ENCODE measurements at regions not wholly inside any gene's neighbourhood (a gene's known extent, or its start where the extent isn't known, plus 50 kb on each side); places are given as distances from the start of the nearest gene placed in this dataset.

DNA sequence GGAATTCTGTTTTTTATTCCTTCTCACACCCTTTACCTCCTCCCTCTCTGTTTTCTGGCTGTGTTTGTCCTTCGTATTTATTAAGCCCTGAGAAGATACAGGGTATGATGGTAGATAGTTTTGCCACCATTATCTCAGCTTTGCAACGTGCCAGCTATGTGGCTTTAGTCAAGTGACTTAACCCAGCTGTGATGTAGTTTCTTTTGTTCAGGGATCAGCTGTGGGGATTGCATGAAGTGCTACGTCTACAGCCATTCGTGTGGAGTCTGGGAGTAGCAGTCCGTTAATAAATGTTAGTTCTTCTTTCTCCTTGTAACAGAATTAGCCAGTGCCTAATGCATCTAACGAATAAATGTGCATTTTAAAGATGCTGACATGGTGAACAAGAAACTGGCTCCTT, 128.4 kb downstream of the HAPSTR1 start:
- Histone ChIP-seq H3K9me3 (ENCODE audit: low read length) (no peaks in the 10 kb centered on the region), H4K20me1 (ENCODE audit: insufficient read depth, low read depth, low read length) (no peaks in the 10 kb centered on the region), H3K9ac (ENCODE audit: low read length) (no peak overlapping the region), H3K27me3 (ENCODE audit: low read length) (no peaks in the 10 kb centered on the region), H3K4me1 (ENCODE audit: low read length) (no peaks in the 10 kb centered on the region), H3K79me2 (ENCODE audit: low read length) (no peaks in the 10 kb centered on the region), H3K4me2 (ENCODE audit: low read depth, low read length, poor library complexity, severe bottlenecking) (no peak overlapping the region), H2AFZ (ENCODE audit: low read length) (no peak overlapping the region), H3K36me3 (ENCODE audit: insufficient read depth, low read length) (no peaks in the 10 kb centered on the region), H3K27ac (ENCODE audit: low read length) (no peak overlapping the region), H3K4me3 (ENCODE audit: low read length) (no peak overlapping the region), H3K9me2 (replicated peaks; ENCODE audit: insufficient read depth, low read length) (no peaks in the 10 kb centered on the region)
- no peak for DNase-seq

- no peaks in the 10 kb centered on the region for H3K9me3 ChIP-seq (ENCODE audit: low read length)
- no peaks in the 10 kb centered on the region for H3K79me2 ChIP-seq (ENCODE audit: low read length)
- H3K27me3 ChIP-seq (ENCODE audit: low read length): no peaks in the 10 kb centered on the region
- DNase-seq: peak; percentile 71
- no peak overlapping the region for H3K9ac ChIP-seq (ENCODE audit: low read length)
- H3K27ac ChIP-seq (ENCODE audit: low read length): no peak overlapping the region
- H3K4me2 ChIP-seq (ENCODE audit: low read depth, low read length, poor library complexity, severe bottlenecking): no peak overlapping the region
- no peaks in the 10 kb centered on the region for H3K9me2 ChIP-seq (replicated peaks; ENCODE audit: insufficient read depth, low read length)
- H4K20me1 ChIP-seq (ENCODE audit: insufficient read depth, low read depth, low read length): no peaks in the 10 kb centered on the region
- H2AFZ ChIP-seq (ENCODE audit: low read length): no peak overlapping the region
- no peaks in the 10 kb centered on the region for H3K4me1 ChIP-seq (ENCODE audit: low read length)
- H3K4me3 ChIP-seq (ENCODE audit: low read length): no peak overlapping the region
- H3K36me3 ChIP-seq (ENCODE audit: insufficient read depth, low read length): no peaks in the 10 kb centered on the region
Observed at GRCh38 chr16:9225527-9226316, 134.3 kb downstream of the HAPSTR1 start.

DNA sequence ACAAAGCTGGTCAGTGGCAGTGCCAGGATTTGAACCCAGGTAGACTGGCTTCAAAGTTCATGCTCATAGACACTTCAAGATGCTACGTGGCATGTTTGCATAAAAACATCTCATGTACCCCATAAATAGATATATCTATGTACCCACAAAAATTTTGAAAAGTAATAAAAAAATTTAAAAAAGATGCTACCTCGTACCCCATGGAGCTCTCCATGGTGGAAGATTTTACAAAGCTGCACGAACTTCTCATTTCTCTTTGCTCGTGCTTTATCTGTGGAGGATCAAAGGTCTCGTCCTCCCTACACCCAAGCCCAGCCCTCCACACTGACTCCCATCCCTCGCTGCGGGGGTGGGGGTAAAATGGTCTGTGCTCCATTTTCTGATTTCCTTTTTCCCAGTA, 135.5 kb downstream of the HAPSTR1 start:
- no peaks in the 10 kb centered on the region for H4K20me1 ChIP-seq (ENCODE audit: insufficient read depth, low read depth, low read length)
- H3K9me2 ChIP-seq (replicated peaks; ENCODE audit: insufficient read depth, low read length): no peaks in the 10 kb centered on the region
- no peak overlapping the region for H3K4me3 ChIP-seq (ENCODE audit: low read length)
- H3K79me2 ChIP-seq (ENCODE audit: low read length): no peaks in the 10 kb centered on the region
- no peaks in the 10 kb centered on the region for H3K36me3 ChIP-seq (ENCODE audit: insufficient read depth, low read length)
- no peak overlapping the region for H3K4me2 ChIP-seq (ENCODE audit: low read depth, low read length, poor library complexity, severe bottlenecking)
- H3K9me3 ChIP-seq (ENCODE audit: low read length): no peaks in the 10 kb centered on the region
- H3K4me1 ChIP-seq (ENCODE audit: low read length): no peaks in the 10 kb centered on the region
- no peak for DNase-seq
- no peaks in the 10 kb centered on the region for H3K27me3 ChIP-seq (ENCODE audit: low read length)
- no peak overlapping the region for H3K27ac ChIP-seq (ENCODE audit: low read length)
- no peak overlapping the region for H3K9ac ChIP-seq (ENCODE audit: low read length)
- no peak overlapping the region for H2AFZ ChIP-seq (ENCODE audit: low read length)

- no peak overlapping the region for H3K4me3 ChIP-seq (ENCODE audit: low read length)
- DNase-seq: no peak
- H3K9me3 ChIP-seq (ENCODE audit: low read length): no peaks in the 10 kb centered on the region
- H3K36me3 ChIP-seq (ENCODE audit: insufficient read depth, low read length): no peaks in the 10 kb centered on the region
- no peak overlapping the region for H3K9ac ChIP-seq (ENCODE audit: low read length)
- no peaks in the 10 kb centered on the region for H3K9me2 ChIP-seq (replicated peaks; ENCODE audit: insufficient read depth, low read length)
- no peaks in the 10 kb centered on the region for H3K27me3 ChIP-seq (ENCODE audit: low read length)
- no peaks in the 10 kb centered on the region for H3K4me1 ChIP-seq (ENCODE audit: low read length)
- no peak overlapping the region for H3K4me2 ChIP-seq (ENCODE audit: low read depth, low read length, poor library complexity, severe bottlenecking)
- H3K27ac ChIP-seq (ENCODE audit: low read length): no peak overlapping the region
- no peak overlapping the region for H2AFZ ChIP-seq (ENCODE audit: low read length)
- no peaks in the 10 kb centered on the region for H3K79me2 ChIP-seq (ENCODE audit: low read length)
- H4K20me1 ChIP-seq (ENCODE audit: insufficient read depth, low read depth, low read length): no peaks in the 10 kb centered on the region
Observed at GRCh38 chr16:9231039-9231438, 139.6 kb downstream of the HAPSTR1 start.

- no peaks in the 10 kb centered on the region for H3K4me1 ChIP-seq (ENCODE audit: low read length)
- H3K36me3 ChIP-seq (ENCODE audit: insufficient read depth, low read length): no peaks in the 10 kb centered on the region
- H3K9ac ChIP-seq (ENCODE audit: low read length): no peak overlapping the region
- no peak overlapping the region for H3K4me3 ChIP-seq (ENCODE audit: low read length)
- H4K20me1 ChIP-seq (ENCODE audit: insufficient read depth, low read depth, low read length): no peaks in the 10 kb centered on the region
- no peak overlapping the region for H3K4me2 ChIP-seq (ENCODE audit: low read depth, low read length, poor library complexity, severe bottlenecking)
- no peak for DNase-seq
- no peak overlapping the region for H2AFZ ChIP-seq (ENCODE audit: low read length)
- H3K9me3 ChIP-seq (ENCODE audit: low read length): no peaks in the 10 kb centered on the region
- no peaks in the 10 kb centered on the region for H3K9me2 ChIP-seq (replicated peaks; ENCODE audit: insufficient read depth, low read length)
- no peak overlapping the region for H3K27ac ChIP-seq (ENCODE audit: low read length)
- no peaks in the 10 kb centered on the region for H3K79me2 ChIP-seq (ENCODE audit: low read length)
- H3K27me3 ChIP-seq (ENCODE audit: low read length): no peaks in the 10 kb centered on the region
Observed at GRCh38 chr16:9232102-9232770, 140.8 kb downstream of the HAPSTR1 start.

DNA sequence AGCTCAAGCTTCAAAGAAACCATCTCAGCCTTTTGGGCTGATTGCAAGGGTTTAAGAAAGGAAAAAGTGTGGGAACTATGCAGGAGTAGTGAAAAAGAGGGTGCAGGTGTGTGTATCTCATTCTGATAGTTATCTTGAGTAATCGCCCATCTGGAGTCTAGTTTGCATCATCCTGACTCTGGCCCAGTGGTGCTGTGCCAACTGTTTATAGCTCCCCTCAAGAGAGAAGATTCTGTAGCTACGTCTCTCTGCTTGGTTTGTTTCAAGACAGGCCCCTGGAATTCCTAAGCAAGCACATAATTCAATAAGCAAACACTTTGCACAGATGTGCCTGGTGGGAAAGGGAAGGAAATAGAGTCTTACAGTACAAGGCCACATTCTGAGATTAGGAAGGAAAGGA, 144.4 kb downstream of the HAPSTR1 start:
- DNase-seq: no peak
- Histone ChIP-seq H3K4me2 (ENCODE audit: low read depth, low read length, poor library complexity, severe bottlenecking) (no peak overlapping the region), H3K4me3 (ENCODE audit: low read length) (no peak overlapping the region), H3K27ac (ENCODE audit: low read length) (no peak overlapping the region), H3K9me2 (replicated peaks; ENCODE audit: insufficient read depth, low read length) (no peaks in the 10 kb centered on the region), H3K9me3 (ENCODE audit: low read length) (no peaks in the 10 kb centered on the region), H4K20me1 (ENCODE audit: insufficient read depth, low read depth, low read length) (no peaks in the 10 kb centered on the region), H3K9ac (ENCODE audit: low read length) (no peak overlapping the region), H3K79me2 (ENCODE audit: low read length) (no peaks in the 10 kb centered on the region), H2AFZ (ENCODE audit: low read length) (no peak overlapping the region), H3K27me3 (ENCODE audit: low read length) (no peaks in the 10 kb centered on the region), H3K36me3 (ENCODE audit: insufficient read depth, low read length) (no peaks in the 10 kb centered on the region), H3K4me1 (ENCODE audit: low read length) (no peaks in the 10 kb centered on the region)

DNA sequence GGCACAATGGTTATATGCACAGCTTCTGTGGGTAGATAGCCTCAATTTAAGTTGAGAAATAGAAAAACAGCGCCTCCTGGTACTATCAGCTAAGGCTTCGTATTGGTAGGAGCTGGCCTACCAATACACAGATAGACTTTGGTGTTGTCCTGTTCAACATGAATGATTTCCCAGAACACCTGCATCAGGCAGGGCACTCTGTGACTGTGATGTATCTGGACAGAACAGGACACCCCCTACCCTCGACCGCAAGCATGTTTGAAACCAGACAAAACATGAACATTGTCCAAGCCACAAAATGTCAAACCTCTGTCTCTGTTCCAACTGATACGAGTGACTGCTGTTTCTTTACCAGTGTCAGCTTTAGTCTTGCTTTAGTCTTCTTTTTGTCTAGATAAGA, 144.9 kb downstream of the HAPSTR1 start:
- H3K9me3 ChIP-seq (ENCODE audit: low read length): no peaks in the 10 kb centered on the region
- H3K9ac ChIP-seq (ENCODE audit: low read length): no peak overlapping the region
- no peaks in the 10 kb centered on the region for H3K79me2 ChIP-seq (ENCODE audit: low read length)
- H3K4me3 ChIP-seq (ENCODE audit: low read length): no peak overlapping the region
- no peak overlapping the region for H2AFZ ChIP-seq (ENCODE audit: low read length)
- DNase-seq: no peak
- H3K9me2 ChIP-seq (replicated peaks; ENCODE audit: insufficient read depth, low read length): no peaks in the 10 kb centered on the region
- no peaks in the 10 kb centered on the region for H3K36me3 ChIP-seq (ENCODE audit: insufficient read depth, low read length)
- no peak overlapping the region for H3K4me2 ChIP-seq (ENCODE audit: low read depth, low read length, poor library complexity, severe bottlenecking)
- H3K4me1 ChIP-seq (ENCODE audit: low read length): no peaks in the 10 kb centered on the region
- no peaks in the 10 kb centered on the region for H4K20me1 ChIP-seq (ENCODE audit: insufficient read depth, low read depth, low read length)
- H3K27ac ChIP-seq (ENCODE audit: low read length): no peak overlapping the region
- no peaks in the 10 kb centered on the region for H3K27me3 ChIP-seq (ENCODE audit: low read length)

DNA sequence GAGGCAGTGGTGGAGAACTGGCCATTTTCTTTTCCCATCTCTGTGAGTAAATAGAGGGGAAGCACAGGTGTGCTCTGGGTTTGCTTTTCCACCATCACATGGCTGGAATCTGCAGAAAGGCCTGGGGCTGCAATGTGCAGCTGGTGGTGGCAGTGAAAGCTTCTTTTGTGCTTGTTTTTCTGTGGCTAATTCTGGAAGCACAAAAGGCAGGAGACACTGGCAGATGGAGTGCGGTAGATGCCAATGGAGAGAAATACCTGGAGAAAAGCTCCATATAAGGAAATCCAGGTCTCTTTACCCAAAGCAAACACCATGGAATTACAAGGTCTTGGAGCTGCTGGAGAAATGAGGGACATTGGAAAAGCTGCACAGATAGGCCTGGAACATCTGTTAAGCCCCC, 146.9 kb downstream of the HAPSTR1 start:
- Histone ChIP-seq H3K36me3 (ENCODE audit: insufficient read depth, low read length) (no peaks in the 10 kb centered on the region), H4K20me1 (ENCODE audit: insufficient read depth, low read depth, low read length) (no peaks in the 10 kb centered on the region), H3K9me2 (replicated peaks; ENCODE audit: insufficient read depth, low read length) (no peaks in the 10 kb centered on the region), H3K27me3 (ENCODE audit: low read length) (no peaks in the 10 kb centered on the region), H3K4me1 (ENCODE audit: low read length) (no peaks in the 10 kb centered on the region), H2AFZ (ENCODE audit: low read length) (no peak overlapping the region), H3K4me3 (ENCODE audit: low read length) (no peak overlapping the region), H3K4me2 (ENCODE audit: low read depth, low read length, poor library complexity, severe bottlenecking) (no peak overlapping the region), H3K27ac (ENCODE audit: low read length) (no peak overlapping the region), H3K79me2 (ENCODE audit: low read length) (no peaks in the 10 kb centered on the region), H3K9me3 (ENCODE audit: low read length) (no peaks in the 10 kb centered on the region), H3K9ac (ENCODE audit: low read length) (no peak overlapping the region)
- DNase-seq: no peak
